HepG2 (cell line): ENCODE measurements at regions not wholly inside any gene's neighbourhood (a gene's known extent, or its start where the extent isn't known, plus 50 kb on each side); places are given as distances from the start of the nearest gene placed in this dataset.

Experiments
- FOSL1 ChIP-seq: sonication (generic); formaldehyde crosslinking; IDR thresholded peaks from 2 replicates; pipeline ENCODE4 v1.9.0; 2021; ENCODE audit warnings: missing genetic modification reagents, borderline replicate concordance
- TP53 ChIP-seq: sonication (generic); formaldehyde crosslinking; conservative IDR thresholded peaks from 2 replicates; pipeline ENCODE4 v1.4.0; 2020; ENCODE audit warnings: missing genetic modification reagents
- TF ChIP-seq, protein P1 (sequence below), 2 experiments: sonication (generic) in 1 of 2; formaldehyde crosslinking in 1 of 2; IDR thresholded peaks; 2 replicates each; pipeline versions ENCODE4 v1.5.1 to v1.6.1; 2011 to 2020; ENCODE audit warnings: borderline replicate concordance in 1 of 2, low read depth in 1 of 2, low read length in 1 of 2, mild to moderate bottlenecking in 1 of 2, missing genetic modification reagents in 1 of 2, moderate library complexity in 1 of 2

DNA sequence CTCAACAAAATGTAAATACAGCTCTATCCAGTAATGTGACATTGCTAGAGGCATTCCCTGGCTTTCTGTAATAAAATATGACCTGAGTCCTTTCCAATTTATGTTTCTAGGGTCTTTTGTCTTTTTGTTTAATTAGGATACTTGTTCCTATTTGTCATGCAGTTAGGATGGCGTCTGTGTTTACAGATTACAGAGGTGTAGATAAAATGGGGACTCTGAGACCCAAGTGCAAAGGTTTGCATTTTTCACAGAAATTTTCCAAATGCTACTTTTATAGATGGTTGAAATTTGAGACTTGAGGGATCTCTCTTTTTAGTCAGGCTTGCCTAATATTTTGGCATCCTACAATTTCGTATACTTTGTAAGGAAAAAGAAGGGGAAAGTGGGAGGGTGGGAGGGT lies 332.4 kb downstream of the PTEN start:
- TF ChIP-seq TP53 (CRISPR knock-in tag) = no peak
- no peak for TF ChIP-seq FOSL1 (CRISPR knock-in tag)
- TF ChIP-seq, protein P1, sequence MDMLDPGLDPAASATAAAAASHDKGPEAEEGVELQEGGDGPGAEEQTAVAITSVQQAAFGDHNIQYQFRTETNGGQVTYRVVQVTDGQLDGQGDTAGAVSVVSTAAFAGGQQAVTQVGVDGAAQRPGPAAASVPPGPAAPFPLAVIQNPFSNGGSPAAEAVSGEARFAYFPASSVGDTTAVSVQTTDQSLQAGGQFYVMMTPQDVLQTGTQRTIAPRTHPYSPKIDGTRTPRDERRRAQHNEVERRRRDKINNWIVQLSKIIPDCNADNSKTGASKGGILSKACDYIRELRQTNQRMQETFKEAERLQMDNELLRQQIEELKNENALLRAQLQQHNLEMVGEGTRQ (IDR thresholded peaks at IDR 0.05; ENCODE audit: low read depth, low read length) = no peak
- TF ChIP-seq, protein P1 (CRISPR knock-in tag; IDR thresholded peaks at IDR 0.05; ENCODE audit: borderline replicate concordance) = no peak
